ENCODE measurements at regions not wholly inside any gene's neighbourhood (a gene's known extent, or its start where the extent isn't known, plus 50 kb on each side); places are given as distances from the start of the nearest gene placed in this dataset.

- TF ChIP-seq CTCF (conservative IDR thresholded peaks at IDR 0.05; ENCODE audit: low read depth, low read length): no peak
- TF ChIP-seq USF2 (IDR thresholded peaks at IDR 0.05; ENCODE audit: low read depth, low read length): no peak
- TF ChIP-seq POLR2A (IDR thresholded peaks at IDR 0.05; ENCODE audit: low read depth, low read length): no peak
- no peak for TF ChIP-seq FOS (IDR thresholded peaks at IDR 0.05; ENCODE audit: low read depth, low read length)
- TF ChIP-seq CEBPB (IDR thresholded peaks at IDR 0.05; ENCODE audit: low read depth, low read length): no peak
- TF ChIP-seq MAFK (IDR thresholded peaks at IDR 0.05; ENCODE audit: low read depth, low read length): no peak
- TF ChIP-seq RFX5 (IDR thresholded peaks at IDR 0.05; ENCODE audit: low read depth, low read length): no peak
- TF ChIP-seq RCOR1 (IDR thresholded peaks at IDR 0.05; ENCODE audit: insufficient replicate concordance, low read length): no peak
- TF ChIP-seq RAD21 (IDR thresholded peaks at IDR 0.05; ENCODE audit: low read length): no peak
- no peak for TF ChIP-seq CHD1 (IDR thresholded peaks at IDR 0.05; ENCODE audit: low read depth, low read length)
- no peak for TF ChIP-seq ELK1 (IDR thresholded peaks at IDR 0.05; ENCODE audit: borderline replicate concordance, low read depth, low read length)
- TF ChIP-seq MXI1 (IDR thresholded peaks at IDR 0.05; ENCODE audit: borderline replicate concordance, low read depth, low read length): no peak
- no peak for TF ChIP-seq SMC3 (IDR thresholded peaks at IDR 0.05; ENCODE audit: low read depth, low read length)
- TF ChIP-seq MAZ (IDR thresholded peaks at IDR 0.05; ENCODE audit: borderline replicate concordance, low read depth, low read length): no peak
These were observed 90.6 kb upstream of the MIER3 start for GRCh38 chr5:57042524-57042931.

Measured in IMR-90 (cell line).